ENCODE measurements at regions not wholly inside any gene's neighbourhood (a gene's known extent, or its start where the extent isn't known, plus 50 kb on each side); places are given as distances from the start of the nearest gene placed in this dataset.

GRCh38 chr6:106897580-106897979, 76.9 kb downstream of the CD24 start:
- no peaks in the 10 kb centered on the region for H3K27me3 Mint-ChIP-seq (ENCODE audit: insufficient read depth, unreplicated experiment)
- no peak for TF ChIP-seq CTCF (IDR thresholded peaks at IDR 0.05; ENCODE audit: unreplicated experiment)
- no TSS peak for BruUV-seq (replicated peaks)
- no peak for DNase-seq (ENCODE audit: unreplicated experiment)
- CTCF ChIA-PET, result no interaction called here
- peaks cover 21% of the 10 kb centered on the region for H3K9me3 Mint-ChIP-seq (ENCODE audit: unreplicated experiment)
- no peak overlapping the region for H3K4me3 Mint-ChIP-seq (ENCODE audit: unreplicated experiment)
- H3K4me1 Mint-ChIP-seq (ENCODE audit: insufficient read depth, unreplicated experiment), result no peaks in the 10 kb centered on the region
- no peaks in the 10 kb centered on the region for H3K36me3 Mint-ChIP-seq (ENCODE audit: insufficient read depth, unreplicated experiment)
- POLR2A ChIA-PET, result no interaction called here
- intact Hi-C loops (cut with micrococcal nuclease), result no loop called here
- no peak overlapping the region for H3K27ac Mint-ChIP-seq (ENCODE audit: low read depth, unreplicated experiment)

GRCh38 chr6:106895703-106896040, 78.9 kb downstream of the CD24 start:
- Mint-ChIP-seq H3K9me3 (ENCODE audit: unreplicated experiment) (peaks cover 16% of the 10 kb centered on the region), H3K4me3 (ENCODE audit: unreplicated experiment) (no peak overlapping the region), H3K27me3 (ENCODE audit: insufficient read depth, unreplicated experiment) (no peaks in the 10 kb centered on the region), H3K36me3 (ENCODE audit: insufficient read depth, unreplicated experiment) (no peaks in the 10 kb centered on the region), H3K4me1 (ENCODE audit: insufficient read depth, unreplicated experiment) (no peaks in the 10 kb centered on the region), H3K27ac (ENCODE audit: low read depth, unreplicated experiment) (peak overlapping the region; percentile 85)
- ChIA-PET CTCF (no interaction called here), POLR2A (interaction anchor here (0.6 to 1.6 kb wide), 4 partner anchors 9 to 398 kb away, joined by 3 to 5 read pairs (median 3); no protein-coding TSS in a partner anchor)
- intact Hi-C loops (cut with micrococcal nuclease), result no loop called here
- TF ChIP-seq CTCF (IDR thresholded peaks at IDR 0.05; ENCODE audit: unreplicated experiment), result no peak
- DNase-seq (ENCODE audit: unreplicated experiment), result no peak
- BruUV-seq (replicated peaks), result no TSS peak

GRCh38 chr6:106894978-106895702, 79.4 kb downstream of the CD24 start:
- no peaks in the 10 kb centered on the region for H3K36me3 Mint-ChIP-seq (ENCODE audit: insufficient read depth, unreplicated experiment)
- H3K27ac Mint-ChIP-seq (ENCODE audit: low read depth, unreplicated experiment), result peak overlapping the region; percentile 85
- no peak for TF ChIP-seq CTCF (IDR thresholded peaks at IDR 0.05; ENCODE audit: unreplicated experiment)
- no peak overlapping the region for H3K4me3 Mint-ChIP-seq (ENCODE audit: unreplicated experiment)
- peaks cover 12% of the 10 kb centered on the region for H3K9me3 Mint-ChIP-seq (ENCODE audit: unreplicated experiment)
- BruUV-seq (replicated peaks), result no TSS peak
- POLR2A ChIA-PET, result interaction anchor here (0.6 to 1.6 kb wide), 4 partner anchors 8 to 397 kb away, joined by 3 to 5 read pairs (median 3); no protein-coding TSS in a partner anchor
- CTCF ChIA-PET, result interaction anchor here (0.6 kb wide), 1 partner anchor 448 kb away, joined by 3 read pairs; no protein-coding TSS in a partner anchor
- intact Hi-C loops (cut with micrococcal nuclease), result no loop called here
- peak; percentile 59 for DNase-seq (ENCODE audit: unreplicated experiment)
- H3K4me1 Mint-ChIP-seq (ENCODE audit: insufficient read depth, unreplicated experiment), result no peaks in the 10 kb centered on the region
- no peaks in the 10 kb centered on the region for H3K27me3 Mint-ChIP-seq (ENCODE audit: insufficient read depth, unreplicated experiment)

- TF ChIP-seq CTCF (IDR thresholded peaks at IDR 0.05; ENCODE audit: unreplicated experiment), result no peak
- ChIA-PET CTCF (interaction anchor here (1.2 kb wide), 1 partner anchor 12 kb away, joined by 3 read pairs; no protein-coding TSS in a partner anchor), POLR2A (no interaction called here)
- DNase-seq (ENCODE audit: unreplicated experiment), result no peak
- intact Hi-C loops (cut with micrococcal nuclease), result no loop called here
- Mint-ChIP-seq H3K9me3 (ENCODE audit: unreplicated experiment) (peaks cover 12% of the 10 kb centered on the region), H3K4me3 (ENCODE audit: unreplicated experiment) (no peak overlapping the region), H3K36me3 (ENCODE audit: insufficient read depth, unreplicated experiment) (no peaks in the 10 kb centered on the region), H3K4me1 (ENCODE audit: insufficient read depth, unreplicated experiment) (peaks cover 9% of the 10 kb centered on the region), H3K27me3 (ENCODE audit: insufficient read depth, unreplicated experiment) (no peaks in the 10 kb centered on the region), H3K27ac (ENCODE audit: low read depth, unreplicated experiment) (no peak overlapping the region)
- no TSS peak for BruUV-seq (replicated peaks)
Observed at GRCh38 chr6:106892186-106892585, 82.3 kb downstream of the CD24 start.

Data from MCF 10A (cell line).